Mesothelial cell of epicardium (in vitro differentiated cells): ENCODE measurements at regions not wholly inside any gene's neighbourhood (a gene's known extent, or its start where the extent isn't known, plus 50 kb on each side); places are given as distances from the start of the nearest gene placed in this dataset.

Experiments used
- DNase-seq, 2 experiments: peaks; one replicate each; pipeline ENCODE4 v3.0.0; 2021; ENCODE audit warnings: low spot score in 2 of 2; ENCODE audit not compliant: unreplicated experiment in 2 of 2
- H3K27ac Mint-ChIP-seq: 2 replicates; pipeline ENCODE4 v1.8.0; 2021; ENCODE audit warnings: mixed read lengths
- H3K27me3 Mint-ChIP-seq: 2 replicates; pipeline ENCODE4 v1.8.0; 2021; ENCODE audit warnings: low read depth, mixed read lengths
- H3K36me3 Mint-ChIP-seq: 2 replicates; pipeline ENCODE4 v1.8.0; 2021; ENCODE audit warnings: mixed read lengths
- H3K4me1 Mint-ChIP-seq: 2 replicates; pipeline ENCODE4 v1.8.0; 2021; ENCODE audit warnings: mixed read lengths
- H3K4me3 Mint-ChIP-seq: 2 replicates; pipeline ENCODE4 v1.8.0; 2021; ENCODE audit warnings: mild to moderate bottlenecking, moderate library complexity, mixed read lengths
- H3K9me3 Mint-ChIP-seq: 2 replicates; pipeline ENCODE4 v1.8.0; 2021; ENCODE audit warnings: mixed read lengths
- TF ChIP-seq, protein P1 (sequence below): fragments of 200-600 bp; sonication (generic); IDR thresholded peaks from one replicate; pipeline ENCODE4 v1.5.0; 2021; ENCODE audit warnings: antibody characterized with exemption; ENCODE audit not compliant: unreplicated experiment

- H3K4me3 Mint-ChIP-seq = no peak overlapping the region
- no peak overlapping the region for H3K27ac Mint-ChIP-seq
- H3K36me3 Mint-ChIP-seq = no peaks in the 10 kb centered on the region
- peaks cover 71% of the 10 kb centered on the region for H3K27me3 Mint-ChIP-seq
- TF ChIP-seq, protein P1, sequence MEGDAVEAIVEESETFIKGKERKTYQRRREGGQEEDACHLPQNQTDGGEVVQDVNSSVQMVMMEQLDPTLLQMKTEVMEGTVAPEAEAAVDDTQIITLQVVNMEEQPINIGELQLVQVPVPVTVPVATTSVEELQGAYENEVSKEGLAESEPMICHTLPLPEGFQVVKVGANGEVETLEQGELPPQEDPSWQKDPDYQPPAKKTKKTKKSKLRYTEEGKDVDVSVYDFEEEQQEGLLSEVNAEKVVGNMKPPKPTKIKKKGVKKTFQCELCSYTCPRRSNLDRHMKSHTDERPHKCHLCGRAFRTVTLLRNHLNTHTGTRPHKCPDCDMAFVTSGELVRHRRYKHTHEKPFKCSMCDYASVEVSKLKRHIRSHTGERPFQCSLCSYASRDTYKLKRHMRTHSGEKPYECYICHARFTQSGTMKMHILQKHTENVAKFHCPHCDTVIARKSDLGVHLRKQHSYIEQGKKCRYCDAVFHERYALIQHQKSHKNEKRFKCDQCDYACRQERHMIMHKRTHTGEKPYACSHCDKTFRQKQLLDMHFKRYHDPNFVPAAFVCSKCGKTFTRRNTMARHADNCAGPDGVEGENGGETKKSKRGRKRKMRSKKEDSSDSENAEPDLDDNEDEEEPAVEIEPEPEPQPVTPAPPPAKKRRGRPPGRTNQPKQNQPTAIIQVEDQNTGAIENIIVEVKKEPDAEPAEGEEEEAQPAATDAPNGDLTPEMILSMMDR = no peak
- no peaks in the 10 kb centered on the region for H3K9me3 Mint-ChIP-seq
- no peaks in the 10 kb centered on the region for H3K4me1 Mint-ChIP-seq
- no peak for DNase-seq
Measured at GRCh38 chr22:49427941-49428340, 399.7 kb downstream of the BRD1 start.

DNA sequence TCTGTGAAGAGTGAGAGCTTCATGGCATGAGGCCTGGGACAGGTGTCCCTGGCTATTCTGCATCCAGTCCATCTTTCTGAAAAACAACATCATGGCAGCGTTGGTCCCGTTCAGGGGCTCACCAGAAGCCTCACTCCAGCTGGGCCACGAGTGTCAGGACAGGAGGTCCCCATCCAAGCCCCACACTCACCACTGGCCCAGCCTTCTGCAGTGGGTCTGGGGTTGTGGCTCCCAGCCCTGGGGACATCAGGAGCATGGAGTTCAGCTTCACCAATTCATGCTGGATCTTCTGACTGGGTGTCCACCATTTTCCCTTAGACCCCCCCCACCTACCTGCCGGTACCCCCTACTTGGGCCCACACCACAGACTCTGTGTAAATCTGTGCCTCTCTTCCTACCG, 400.3 kb downstream of the BRD1 start:
- Mint-ChIP-seq H3K36me3 (no peaks in the 10 kb centered on the region), H3K4me1 (no peaks in the 10 kb centered on the region), H3K27ac (no peak overlapping the region), H3K9me3 (no peaks in the 10 kb centered on the region), H3K27me3 (peaks cover 70% of the 10 kb centered on the region), H3K4me3 (no peak overlapping the region)
- TF ChIP-seq, protein P1 = no peak
- no peak for DNase-seq

- TF ChIP-seq, protein P1 = no peak
- Mint-ChIP-seq H3K9me3 (no peaks in the 10 kb centered on the region), H3K4me1 (no peaks in the 10 kb centered on the region), H3K4me3 (no peak overlapping the region), H3K27ac (no peak overlapping the region), H3K27me3 (peaks cover 64% of the 10 kb centered on the region), H3K36me3 (no peaks in the 10 kb centered on the region)
- DNase-seq = no peak
Measured at GRCh38 chr22:49426618-49427266, 400.9 kb downstream of the BRD1 start.

DNA sequence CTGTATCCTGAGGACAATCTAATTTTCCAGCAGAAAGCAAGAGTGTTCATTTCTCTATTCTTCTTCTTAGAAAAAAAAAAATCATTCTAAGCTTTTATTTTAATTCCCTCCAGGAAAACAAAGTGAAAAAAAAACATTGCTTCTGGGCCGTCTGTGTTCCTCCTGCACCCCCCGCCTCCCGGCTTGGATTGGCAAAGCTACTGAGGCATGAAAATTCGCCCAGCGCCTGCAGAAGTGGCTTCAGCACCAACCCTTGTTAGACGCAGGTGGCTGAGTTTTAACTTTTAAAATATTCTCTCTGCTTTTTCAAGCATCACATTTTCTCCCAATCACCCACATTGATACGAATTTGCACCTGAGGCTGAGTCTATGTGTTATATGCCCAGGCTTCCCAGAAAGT, 401.6 kb downstream of the BRD1 start:
- Mint-ChIP-seq H3K4me1 (no peaks in the 10 kb centered on the region), H3K36me3 (no peaks in the 10 kb centered on the region), H3K9me3 (no peaks in the 10 kb centered on the region), H3K27me3 (peaks cover 61% of the 10 kb centered on the region), H3K27ac (no peak overlapping the region), H3K4me3 (no peak overlapping the region)
- TF ChIP-seq, protein P1 = no peak
- no peak for DNase-seq

GRCh38 chr22:49425356-49425755, 402.3 kb downstream of the BRD1 start:
- H3K27ac Mint-ChIP-seq = no peak overlapping the region
- H3K36me3 Mint-ChIP-seq = no peaks in the 10 kb centered on the region
- DNase-seq = no peak
- no peak overlapping the region for H3K4me3 Mint-ChIP-seq
- no peaks in the 10 kb centered on the region for H3K4me1 Mint-ChIP-seq
- TF ChIP-seq, protein P1 = no peak
- no peaks in the 10 kb centered on the region for H3K9me3 Mint-ChIP-seq
- peaks cover 63% of the 10 kb centered on the region for H3K27me3 Mint-ChIP-seq

DNA sequence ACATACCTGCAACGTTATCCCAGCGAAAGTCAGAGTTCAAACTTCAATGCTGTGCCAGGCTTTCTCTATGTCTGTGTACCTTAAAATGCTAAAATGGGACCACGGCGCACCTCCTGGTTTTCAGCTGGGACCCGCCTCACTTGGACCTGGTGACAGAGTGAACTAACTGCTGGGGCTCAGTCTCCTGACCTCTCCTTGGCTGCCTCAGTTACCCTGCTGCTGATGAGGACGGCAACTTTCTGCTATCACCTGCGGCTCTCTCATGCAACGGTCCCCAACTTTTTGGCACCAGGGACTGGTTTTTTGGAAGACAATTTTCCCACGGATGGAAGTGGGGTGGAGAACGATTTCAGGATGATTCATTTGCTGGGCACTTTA, 402.8 kb downstream of the BRD1 start:
- H3K4me3 Mint-ChIP-seq = no peak overlapping the region
- no peak for DNase-seq
- no peaks in the 10 kb centered on the region for H3K9me3 Mint-ChIP-seq
- H3K27ac Mint-ChIP-seq = no peak overlapping the region
- no peaks in the 10 kb centered on the region for H3K4me1 Mint-ChIP-seq
- TF ChIP-seq, protein P1 = no peak
- peaks cover 60% of the 10 kb centered on the region for H3K27me3 Mint-ChIP-seq
- H3K36me3 Mint-ChIP-seq = no peaks in the 10 kb centered on the region
